Keratinocyte (primary cell): ENCODE measurements at regions not wholly inside any gene's neighbourhood (a gene's known extent, or its start where the extent isn't known, plus 50 kb on each side); places are given as distances from the start of the nearest gene placed in this dataset.

Source experiments
- DNase-seq: peaks from one replicate; pipeline ENCODE4 v3.0.0-alpha.2; 2011; ENCODE audit warnings: low read depth, missing footprints, low spot score
- FAIRE-seq: peaks from 2 replicates; lab custom pipeline; 2011; peaks lifted over from hg19 to GRCh38; lab: Jason Lieb, UNC
- H2AFZ ChIP-seq: 2 replicates; pipeline ENCODE4 v1.6.0; 2012; ENCODE audit warnings: low read length, control low read depth, inconsistent platforms; ENCODE audit not compliant: control insufficient read depth
- H3K27ac ChIP-seq: 2 replicates; pipeline ENCODE4 v1.5.1; 2011; ENCODE audit warnings: low read length; ENCODE audit not compliant: control insufficient read depth, insufficient read depth
- H3K27me3 ChIP-seq: 3 replicates; pipeline ENCODE4 v1.6.0; 2011; ENCODE audit warnings: low read length; ENCODE audit not compliant: control insufficient read depth, insufficient read depth; ENCODE audit errors: extremely low read depth
- H3K36me3 ChIP-seq, 2 experiments: 2 replicates in 1 of 2; 3 replicates in 1 of 2; pipeline ENCODE4 v1.5.1; 2011; ENCODE audit warnings: low read length in 2 of 2, mild to moderate bottlenecking in 1 of 2; ENCODE audit not compliant: control insufficient read depth in 2 of 2, insufficient read depth in 2 of 2; ENCODE audit errors: extremely low read depth in 1 of 2
- H3K4me1 ChIP-seq: 3 replicates; pipeline ENCODE4 v1.5.1; 2011; ENCODE audit warnings: low read length; ENCODE audit not compliant: control insufficient read depth, insufficient read depth; ENCODE audit errors: extremely low read depth
- H3K4me2 ChIP-seq: 3 replicates; pipeline ENCODE4 v1.6.0; 2011; ENCODE audit warnings: low read depth, low read length; ENCODE audit not compliant: control insufficient read depth, insufficient read depth; ENCODE audit errors: extremely low read depth
- H3K4me3 ChIP-seq, 3 experiments: fragments of 200-600 bp in 1 of 3; sonication (generic) in 1 of 3; 2 replicates in 2 of 3; 3 replicates in 1 of 3; pipeline ENCODE4 v1.5.1; 2011 to 2016; ENCODE audit warnings: low read length in 3 of 3, mild to moderate bottlenecking in 3 of 3, control low read depth in 2 of 3, inconsistent platforms in 1 of 3, low read depth in 1 of 3, mixed read lengths in 1 of 3, mixed run types in 1 of 3, moderate library complexity in 1 of 3; ENCODE audit not compliant: control insufficient read depth in 2 of 3, insufficient read depth in 2 of 3; ENCODE audit errors: extremely low read depth in 1 of 3
- H3K79me2 ChIP-seq: 2 replicates; pipeline ENCODE4 v1.6.0; 2012; ENCODE audit warnings: low read length; ENCODE audit not compliant: control insufficient read depth, insufficient read depth
- H3K9ac ChIP-seq: 3 replicates; pipeline ENCODE4 v1.6.0; 2011; ENCODE audit warnings: low read length; ENCODE audit not compliant: control insufficient read depth, insufficient read depth; ENCODE audit errors: extremely low read depth
- H3K9me1 ChIP-seq: 3 replicates; pipeline ENCODE4 v1.6.0; 2011; ENCODE audit warnings: low read length; ENCODE audit not compliant: control insufficient read depth, insufficient read depth; ENCODE audit errors: extremely low read depth
- H3K9me3 ChIP-seq: 2 replicates; pipeline ENCODE4 v1.5.1; 2012; ENCODE audit warnings: low read depth, low read length; ENCODE audit not compliant: control insufficient read depth
- H4K20me1 ChIP-seq: 3 replicates; pipeline ENCODE4 v1.6.0; 2011; ENCODE audit warnings: low read length; ENCODE audit not compliant: control insufficient read depth, insufficient read depth; ENCODE audit errors: extremely low read depth
- EZH2 ChIP-seq: IDR thresholded peaks from one replicate; pipeline ENCODE4 v1.6.1; 2012; ENCODE audit warnings: inconsistent platforms, mild to moderate bottlenecking, low read length, moderate library complexity
- dilution Hi-C: fragments of 300-500 bp; cut with MboI; formaldehyde crosslinking; loops from one replicate; pipeline ENCODE4 v1.7.0; 2020; ENCODE audit warnings: low sequenced_read_pairs; ENCODE audit not compliant: extremely low pct_ligation_motif_present
- TF ChIP-seq, protein P1 (sequence below), 3 experiments: IDR thresholded peaks in 1 of 3; conservative IDR thresholded peaks in 1 of 3; optimal IDR thresholded peaks in 1 of 3; 2 replicates in 2 of 3; 3 replicates in 1 of 3; pipeline versions ENCODE3 to v1.5.1; 2011; ENCODE audit warnings: low read length in 3 of 3, mild to moderate bottlenecking in 3 of 3, moderate library complexity in 2 of 3, control low read depth in 1 of 3, inconsistent platforms in 1 of 3; ENCODE audit not compliant: insufficient read depth in 2 of 3; ENCODE audit errors: extremely low read depth in 1 of 3

DNA sequence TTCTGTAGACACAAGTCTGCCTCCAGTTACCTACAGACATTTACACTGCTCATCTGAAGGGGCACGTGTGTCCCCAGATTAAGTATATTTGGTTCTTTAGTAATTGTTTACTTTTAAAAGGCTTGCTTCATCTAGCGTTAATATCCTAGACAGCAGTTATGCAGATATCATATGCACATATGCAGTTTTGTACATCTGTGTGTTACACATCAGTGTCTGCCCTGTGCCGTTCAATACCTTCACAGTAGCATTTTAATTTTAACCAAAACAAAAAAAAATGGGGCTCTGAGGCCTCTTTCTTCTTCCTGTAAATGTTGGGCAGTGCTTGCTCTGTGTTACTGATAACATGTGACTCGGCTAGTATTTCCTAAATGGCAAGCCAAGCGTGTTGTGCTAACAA is 331.4 kb upstream of the MGMT start:
- Histone ChIP-seq H4K20me1 (no peaks in the 10 kb centered on the region), H3K9me3 (no peaks in the 10 kb centered on the region), H3K27ac (no peak overlapping the region), H3K9me1 (no peaks in the 10 kb centered on the region), H3K36me3 (no peaks in the 10 kb centered on the region), H2AFZ (no peak overlapping the region), H3K9ac (no peak overlapping the region), H3K4me3 (no peak overlapping the region), H3K4me1 (no peaks in the 10 kb centered on the region), H3K27me3 (no peaks in the 10 kb centered on the region), H3K79me2 (no peaks in the 10 kb centered on the region), H3K4me2 (no peak overlapping the region)
- DNase-seq (no peak), FAIRE-seq (no peak)
- no peak for TF ChIP-seq EZH2
- TF ChIP-seq, protein P1, sequence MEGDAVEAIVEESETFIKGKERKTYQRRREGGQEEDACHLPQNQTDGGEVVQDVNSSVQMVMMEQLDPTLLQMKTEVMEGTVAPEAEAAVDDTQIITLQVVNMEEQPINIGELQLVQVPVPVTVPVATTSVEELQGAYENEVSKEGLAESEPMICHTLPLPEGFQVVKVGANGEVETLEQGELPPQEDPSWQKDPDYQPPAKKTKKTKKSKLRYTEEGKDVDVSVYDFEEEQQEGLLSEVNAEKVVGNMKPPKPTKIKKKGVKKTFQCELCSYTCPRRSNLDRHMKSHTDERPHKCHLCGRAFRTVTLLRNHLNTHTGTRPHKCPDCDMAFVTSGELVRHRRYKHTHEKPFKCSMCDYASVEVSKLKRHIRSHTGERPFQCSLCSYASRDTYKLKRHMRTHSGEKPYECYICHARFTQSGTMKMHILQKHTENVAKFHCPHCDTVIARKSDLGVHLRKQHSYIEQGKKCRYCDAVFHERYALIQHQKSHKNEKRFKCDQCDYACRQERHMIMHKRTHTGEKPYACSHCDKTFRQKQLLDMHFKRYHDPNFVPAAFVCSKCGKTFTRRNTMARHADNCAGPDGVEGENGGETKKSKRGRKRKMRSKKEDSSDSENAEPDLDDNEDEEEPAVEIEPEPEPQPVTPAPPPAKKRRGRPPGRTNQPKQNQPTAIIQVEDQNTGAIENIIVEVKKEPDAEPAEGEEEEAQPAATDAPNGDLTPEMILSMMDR (optimal IDR thresholded peaks at IDR 0.05 in 1 of 3, IDR thresholded peaks at IDR 0.05 in 1 of 3, conservative IDR thresholded peaks at IDR 0.05 in 1 of 3; ENCODE audit: extremely low read depth in 1 of 3, insufficient read depth in 2 of 3, low read length in 3 of 3) = no peak
- dilution Hi-C loops = no loop called here

DNA sequence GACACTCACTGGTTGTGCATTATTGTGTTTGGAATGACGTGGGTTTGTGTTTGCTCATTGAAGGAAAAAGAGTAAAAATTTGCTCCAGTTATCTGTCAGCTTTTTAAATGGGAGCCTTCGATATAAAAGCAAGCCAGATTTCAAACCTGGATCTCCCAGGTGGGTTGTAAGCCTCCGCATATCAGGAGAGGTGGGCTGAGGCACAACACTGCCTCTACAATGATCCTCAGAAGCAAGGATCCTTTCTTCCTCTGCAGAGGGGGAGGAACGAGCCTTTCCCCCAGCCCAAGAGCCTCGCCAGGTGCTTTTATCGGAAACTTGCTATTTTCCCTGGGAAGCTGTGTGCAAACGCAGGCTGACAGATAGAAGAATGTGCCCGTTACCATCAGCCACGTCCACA is 331.0 kb upstream of the MGMT start:
- Histone ChIP-seq H3K9ac (no peak overlapping the region), H3K79me2 (no peaks in the 10 kb centered on the region), H3K27ac (no peak overlapping the region), H4K20me1 (no peaks in the 10 kb centered on the region), H3K9me1 (no peaks in the 10 kb centered on the region), H3K4me1 (no peaks in the 10 kb centered on the region), H3K27me3 (no peaks in the 10 kb centered on the region), H3K4me2 (no peak overlapping the region), H2AFZ (no peak overlapping the region), H3K9me3 (no peaks in the 10 kb centered on the region), H3K4me3 (no peak overlapping the region), H3K36me3 (no peaks in the 10 kb centered on the region)
- no peak for DNase-seq
- FAIRE-seq = no peak
- TF ChIP-seq, protein P1 (optimal IDR thresholded peaks at IDR 0.05 in 1 of 3, IDR thresholded peaks at IDR 0.05 in 1 of 3, conservative IDR thresholded peaks at IDR 0.05 in 1 of 3; ENCODE audit: extremely low read depth in 1 of 3, insufficient read depth in 2 of 3, low read length in 3 of 3) = no peak
- no peak for TF ChIP-seq EZH2
- dilution Hi-C loops = no loop called here
